ENCODE measurements at regions not wholly inside any gene's neighbourhood (a gene's known extent, or its start where the extent isn't known, plus 50 kb on each side); places are given as distances from the start of the nearest gene placed in this dataset.
"Not testable (repeated sequence)": the region's sequence is repeated elsewhere in the genome, so short reads cannot be mapped to it uniquely, and the experiment has no call there.

GRCh38 chr16:65751622-65752521, 614.6 kb upstream of the CDH5 start:
- intact Hi-C loops (cut with micrococcal nuclease), result no loop called here

- intact Hi-C loops (cut with micrococcal nuclease), result no loop called here
Observed at GRCh38 chr16:65749506-65749905, 617.0 kb upstream of the CDH5 start.

GRCh38 chr16:65746941-65747340, 619.5 kb upstream of the CDH5 start:
- intact Hi-C loops (cut with micrococcal nuclease), result no loop called here

GRCh38 chr16:65745201-65745708, 621.2 kb upstream of the CDH5 start:
- intact Hi-C loops (cut with micrococcal nuclease), result no loop called here

- intact Hi-C loops (cut with micrococcal nuclease), result no loop called here
Observed at GRCh38 chr16:65744401-65744800, 622.1 kb upstream of the CDH5 start.

- intact Hi-C loops (cut with micrococcal nuclease), result no loop called here
Observed at GRCh38 chr16:65743558-65743957, 621.7 kb upstream of the CDH11 start.

- intact Hi-C loops (cut with micrococcal nuclease), result no loop called here
Observed at GRCh38 chr16:65740711-65741110, 618.8 kb upstream of the CDH11 start.

- intact Hi-C loops (cut with micrococcal nuclease), result no loop called here
Observed at GRCh38 chr16:65739518-65739917, 617.7 kb upstream of the CDH11 start.

- intact Hi-C loops (cut with micrococcal nuclease), result no loop called here
Observed at GRCh38 chr16:65737831-65738230, 616.0 kb upstream of the CDH11 start.

- intact Hi-C loops (cut with micrococcal nuclease), result not testable (repeated sequence)
Observed at GRCh38 chr16:65735615-65736014, 613.8 kb upstream of the CDH11 start.

- intact Hi-C loops (cut with micrococcal nuclease), result no loop called here
Observed at GRCh38 chr16:65733721-65734120, 611.9 kb upstream of the CDH11 start.

GRCh38 chr16:65731833-65732232, 610.0 kb upstream of the CDH11 start:
- intact Hi-C loops (cut with micrococcal nuclease), result no loop called here

- intact Hi-C loops (cut with micrococcal nuclease), result no loop called here
Observed at GRCh38 chr16:65728652-65729051, 606.8 kb upstream of the CDH11 start.

- intact Hi-C loops (cut with micrococcal nuclease), result no loop called here
Observed at GRCh38 chr16:65728167-65728566, 606.3 kb upstream of the CDH11 start.

GRCh38 chr16:65727534-65728137, 605.8 kb upstream of the CDH11 start:
- intact Hi-C loops (cut with micrococcal nuclease), result no loop called here

GRCh38 chr16:65725156-65725845, 603.4 kb upstream of the CDH11 start:
- intact Hi-C loops (cut with micrococcal nuclease), result no loop called here

GRCh38 chr16:65722429-65722828, 600.6 kb upstream of the CDH11 start:
- intact Hi-C loops (cut with micrococcal nuclease), result no loop called here

- intact Hi-C loops (cut with micrococcal nuclease), result no loop called here
Observed at GRCh38 chr16:65717846-65718245, 596.0 kb upstream of the CDH11 start.

- intact Hi-C loops (cut with micrococcal nuclease), result no loop called here
Observed at GRCh38 chr16:65716737-65717700, 595.2 kb upstream of the CDH11 start.

GRCh38 chr16:65713181-65713808, 591.4 kb upstream of the CDH11 start:
- intact Hi-C loops (cut with micrococcal nuclease), result no loop called here
